Dedifferentiated amniotic fluid mesenchymal stem cell (primary cell): ENCODE measurements at regions not wholly inside any gene's neighbourhood (a gene's known extent, or its start where the extent isn't known, plus 50 kb on each side); places are given as distances from the start of the nearest gene placed in this dataset.

Experiments
- DNase-seq: peaks from one replicate; pipeline ENCODE4 v3.0.0-alpha.2; 2016; ENCODE audit errors: extremely low spot score

GRCh38 chr17:56096026-56096810, 57.1 kb upstream of the ANKFN1 start:
- DNase-seq: no peak

DNA sequence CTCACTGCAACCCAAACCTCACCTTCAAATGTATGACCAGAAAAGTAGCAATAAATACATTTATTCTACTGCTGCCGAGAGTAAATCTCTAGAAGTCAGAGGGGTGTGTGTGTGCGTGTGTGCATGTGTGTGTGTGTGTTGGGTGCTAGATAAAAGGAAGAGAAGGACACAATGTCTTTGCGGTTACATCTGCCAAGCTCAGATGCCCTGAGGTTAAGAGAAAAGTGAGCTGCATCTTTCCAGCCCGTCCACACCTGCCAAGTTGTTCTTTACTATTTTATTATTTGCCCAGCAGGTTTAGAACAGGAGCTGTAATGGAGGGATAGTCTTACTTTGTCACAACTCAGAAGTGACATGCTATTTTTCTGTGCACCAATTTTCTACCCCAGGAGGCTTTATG, 54.5 kb upstream of the ANKFN1 start:
- no peak for DNase-seq

- no peak for DNase-seq
Observed at GRCh38 chr17:56099649-56100048, 53.6 kb upstream of the ANKFN1 start.
